GM04504 (cell line): ENCODE measurements at regions not wholly inside any gene's neighbourhood (a gene's known extent, or its start where the extent isn't known, plus 50 kb on each side); places are given as distances from the start of the nearest gene placed in this dataset.
"Not testable (repeated sequence)": the region's sequence is repeated elsewhere in the genome, so short reads cannot be mapped to it uniquely, and the experiment has no call there.

Source experiments
- DNase-seq: peaks from one replicate; pipeline ENCODE4 v3.0.0-alpha.2; 2012; ENCODE audit warnings: low read depth

DNA sequence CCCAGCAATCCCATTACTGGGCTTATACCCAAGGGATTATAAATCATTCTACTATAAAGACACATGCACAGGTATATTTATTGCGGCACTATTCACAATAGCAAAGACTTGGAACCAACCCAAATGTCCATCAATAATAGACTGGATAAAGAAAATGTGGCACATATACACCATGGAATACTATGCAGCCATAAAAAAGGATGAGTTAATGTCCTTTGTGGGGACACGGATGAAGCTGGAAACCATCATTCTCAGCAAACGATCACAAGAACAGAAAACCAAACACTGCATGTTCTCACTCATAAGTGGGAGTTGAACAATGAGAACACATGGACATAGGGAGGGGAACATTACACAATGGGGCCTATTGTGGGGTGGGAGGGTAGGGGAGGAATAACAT lies 224.4 kb upstream of the SERP2 start:
- not testable (repeated sequence) for DNase-seq

- no peak for DNase-seq
Observed at GRCh38 chr13:44149821-44150220, 223.8 kb upstream of the SERP2 start.

DNA sequence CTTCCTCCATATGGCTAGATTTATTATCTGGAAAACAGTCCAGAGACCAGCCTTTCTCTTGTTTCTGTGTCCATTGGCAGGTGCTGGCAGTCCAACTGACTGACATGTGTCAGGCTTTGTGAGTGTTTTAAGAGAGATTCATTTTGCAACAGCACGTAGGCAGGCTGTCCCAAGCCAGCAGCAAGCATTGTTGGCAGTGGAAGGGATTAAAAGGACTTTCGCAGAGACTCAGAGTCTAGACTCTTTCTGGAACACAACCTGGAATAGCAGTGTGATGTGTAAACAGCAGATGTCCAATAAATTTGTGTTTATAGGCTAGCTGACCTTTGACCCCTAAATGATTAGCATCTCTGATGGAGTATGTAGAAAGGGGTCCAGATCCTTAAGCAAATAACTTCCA lies 222.2 kb upstream of the SERP2 start:
- no peak for DNase-seq

- DNase-seq: no peak
Observed at GRCh38 chr13:44153496-44153895, 220.1 kb upstream of the SERP2 start.

GRCh38 chr13:44155422-44156293 lies 218.0 kb upstream of the SERP2 start:
- no peak for DNase-seq

GRCh38 chr13:44156294-44156658 lies 217.3 kb upstream of the SERP2 start:
- no peak for DNase-seq

GRCh38 chr13:44157606-44158005 lies 216.0 kb upstream of the SERP2 start:
- DNase-seq: no peak

- DNase-seq: no peak
Observed at GRCh38 chr13:44158098-44158521, 215.5 kb upstream of the SERP2 start.

GRCh38 chr13:44158881-44159632 lies 214.6 kb upstream of the SERP2 start:
- no peak for DNase-seq

DNA sequence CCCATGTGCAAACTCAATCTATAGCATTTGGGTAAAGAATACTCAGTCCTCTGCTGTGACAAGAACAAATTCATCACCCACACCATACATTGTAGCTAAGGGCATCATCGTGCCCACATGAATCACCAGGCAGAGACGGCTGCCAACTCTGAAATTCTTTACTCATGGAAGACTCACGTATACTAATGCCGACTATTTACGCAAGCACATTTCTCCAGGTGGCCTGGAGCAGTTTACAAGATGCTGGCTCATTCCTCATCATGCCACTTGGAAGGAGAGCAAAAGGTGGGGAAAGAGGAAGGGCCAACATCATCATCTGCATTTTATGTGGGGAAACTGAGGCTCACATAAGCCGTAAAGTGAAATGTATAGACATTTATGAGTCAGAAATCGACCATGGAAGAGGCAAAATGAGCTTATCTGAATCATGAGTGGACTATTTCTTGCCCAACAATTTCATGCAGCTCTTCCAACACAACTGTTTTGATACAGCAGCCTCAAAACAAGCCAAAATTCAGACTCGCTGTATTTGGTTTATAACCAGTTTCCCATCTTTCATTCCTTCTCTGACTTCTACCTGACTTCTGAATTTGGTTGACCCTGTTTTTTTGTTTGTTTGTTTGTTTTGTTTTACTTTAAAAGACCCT lies 213.9 kb upstream of the SERP2 start:
- no peak for DNase-seq

DNA sequence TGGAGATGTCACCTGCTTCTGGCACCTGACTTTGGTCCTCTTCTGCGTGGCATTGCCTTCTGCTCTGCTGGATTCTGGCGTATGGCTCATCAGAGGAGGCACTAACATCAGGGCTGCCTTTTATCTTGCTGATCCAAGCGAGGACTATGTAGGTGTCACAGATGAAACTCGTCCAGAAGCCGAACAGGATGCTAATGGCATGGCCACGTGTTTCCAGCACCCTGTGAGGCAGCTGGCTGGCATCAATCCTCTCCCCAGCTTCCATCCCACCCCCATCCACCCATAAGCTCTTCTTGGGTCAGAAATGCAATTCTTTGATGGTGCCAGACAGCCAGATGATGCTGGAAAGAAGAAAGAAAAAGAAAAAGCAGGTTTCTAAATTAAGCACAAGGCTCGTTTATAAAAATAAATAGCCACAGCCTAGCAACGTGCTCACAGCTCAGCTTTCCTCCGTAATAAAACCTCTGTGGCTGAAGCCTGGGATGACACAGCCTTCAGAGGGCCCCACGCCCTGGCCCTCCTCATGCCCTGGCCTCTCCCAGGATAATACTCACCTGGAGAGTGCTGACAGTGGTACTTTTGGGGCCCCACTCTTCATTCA lies 212.9 kb upstream of the SERP2 start:
- DNase-seq: no peak

- DNase-seq: no peak
Observed at GRCh38 chr13:44163108-44163507, 210.5 kb upstream of the SERP2 start.

- no peak for DNase-seq
Observed at GRCh38 chr13:44165221-44165888, 208.3 kb upstream of the SERP2 start.

- DNase-seq: no peak
Observed at GRCh38 chr13:44165889-44166496, 207.6 kb upstream of the SERP2 start.

DNA sequence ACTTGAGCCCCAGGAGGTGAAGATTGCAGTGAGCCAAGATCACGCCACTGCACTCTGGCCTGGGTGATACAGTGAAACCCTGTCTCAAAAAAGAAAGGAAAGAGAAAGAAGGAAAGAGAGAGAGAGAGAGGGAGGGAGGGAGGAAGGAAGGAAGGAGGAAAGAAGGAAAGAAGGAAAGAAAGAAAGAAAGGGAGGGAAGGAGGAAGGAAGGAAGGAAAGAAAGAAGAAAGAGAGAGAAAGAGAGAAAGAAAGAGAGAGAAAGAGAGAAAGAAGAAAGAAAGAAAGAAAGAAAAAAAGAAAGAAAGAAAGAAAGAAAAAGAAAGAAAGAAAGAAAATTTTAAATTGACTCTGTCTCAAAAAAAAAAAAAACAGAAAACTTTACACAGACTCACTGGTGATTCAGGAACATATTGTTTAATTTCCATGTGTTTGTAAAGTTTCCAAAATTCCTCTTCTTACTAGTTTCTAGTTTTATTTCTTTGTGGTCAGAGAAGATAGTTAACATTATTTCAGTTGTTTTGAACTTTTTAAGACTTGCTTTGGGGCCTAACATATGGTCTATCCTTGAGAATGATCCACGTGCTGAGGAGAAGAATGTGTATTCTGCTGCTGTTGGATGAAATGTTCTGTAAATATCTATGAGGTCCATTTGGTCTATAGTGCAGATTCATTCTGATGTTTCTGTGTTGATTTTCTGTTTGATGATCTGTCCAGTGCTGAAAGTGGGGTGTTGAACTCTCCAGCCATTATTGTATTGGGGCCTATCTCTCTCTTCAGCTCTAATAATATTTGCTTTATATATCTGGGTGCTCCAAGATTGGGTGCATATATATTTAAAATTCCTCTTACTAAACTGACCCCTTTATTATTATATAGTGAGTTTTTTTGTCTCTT lies 204.4 kb upstream of the SERP2 start:
- peak; percentile 54 for DNase-seq

GRCh38 chr13:44170731-44171130 lies 202.9 kb upstream of the SERP2 start:
- DNase-seq: no peak

GRCh38 chr13:44171156-44171555 lies 202.5 kb upstream of the SERP2 start:
- DNase-seq: no peak

GRCh38 chr13:44171861-44172260 lies 201.8 kb upstream of the SERP2 start:
- no peak for DNase-seq

DNA sequence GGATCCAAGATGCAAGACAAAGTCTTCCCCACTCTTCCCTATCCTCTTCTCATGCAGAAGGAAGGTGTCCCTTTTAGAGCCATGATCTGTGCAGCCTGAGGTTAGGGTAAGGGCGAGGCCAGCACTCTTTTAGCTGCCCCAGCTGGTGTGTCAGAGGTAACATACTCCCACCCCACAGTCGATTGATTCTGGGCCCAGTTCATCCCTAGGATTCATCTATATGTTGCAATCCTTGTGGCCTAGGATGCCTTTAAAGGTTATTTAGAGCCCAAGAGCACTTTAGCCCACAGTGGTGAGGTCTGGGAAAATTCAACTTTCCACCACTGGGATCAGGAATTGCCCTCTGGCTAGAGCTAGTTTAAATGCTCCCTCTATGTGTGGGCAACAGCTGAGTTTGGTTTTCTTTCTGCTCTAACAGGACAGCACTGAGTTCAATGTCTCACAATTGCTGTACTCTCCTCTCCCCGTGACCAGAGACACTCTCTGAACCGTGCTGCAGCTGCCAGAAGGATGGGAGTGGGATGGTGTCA lies 201.3 kb upstream of the SERP2 start:
- DNase-seq: no peak

DNA sequence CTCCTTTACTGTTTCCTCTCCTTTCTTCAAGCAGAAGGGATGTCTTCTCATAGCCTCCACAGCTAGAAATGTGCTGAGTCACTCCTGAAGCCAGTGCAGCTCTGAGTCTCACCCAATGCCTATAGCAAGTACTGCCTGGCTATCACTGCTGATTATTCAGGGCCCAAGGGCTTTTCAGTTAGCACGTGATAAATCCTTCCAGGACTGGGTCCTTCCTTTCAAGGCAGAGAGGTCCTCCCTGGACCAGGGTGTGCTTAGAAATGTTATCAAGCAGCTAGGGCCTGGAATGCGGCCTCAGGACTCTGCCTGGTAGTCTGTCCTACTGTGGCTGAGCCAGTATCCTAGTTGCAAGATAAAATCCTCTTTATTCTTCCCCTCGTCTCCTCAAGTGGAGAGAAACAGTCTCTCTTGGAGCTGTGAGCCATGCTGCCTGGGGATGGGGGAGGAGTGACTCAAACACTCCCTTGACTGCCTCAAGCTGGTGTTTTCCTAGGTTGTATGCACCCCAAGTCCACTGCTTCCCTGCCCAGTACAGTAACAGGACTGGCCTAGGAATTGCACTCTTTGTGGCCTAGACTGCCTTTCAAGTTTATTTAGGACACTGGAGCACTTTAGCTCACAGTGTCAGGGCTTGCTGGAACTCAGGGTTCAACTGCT lies 198.7 kb upstream of the SERP2 start:
- DNase-seq: peak; percentile 36
